PC-3 (cell line): ENCODE measurements at regions not wholly inside any gene's neighbourhood (a gene's known extent, or its start where the extent isn't known, plus 50 kb on each side); places are given as distances from the start of the nearest gene placed in this dataset.

Experiments used
- ATAC-seq: fragments of 200-7000 bp; cut with Tn5 transposase; 2 replicates; pipeline ENCODE4 v1.9.1; 2020; ENCODE audit warnings: mild to moderate bottlenecking, moderate library complexity
- BruUV-seq: library from RNA; stranded (reverse); fragments of 400-500 nt; replicated peaks from 2 replicates; lab custom pipeline; 2021; lab: Mats Ljungman, UMichigan
- CTCF ChIA-PET: fragments of 300-600 bp; sonication (Branson Sonifier 250); formaldehyde crosslinking; loops from one replicate; lab custom pipeline; 2022; ENCODE audit warnings: antibody characterized with exemption; lab: Charles Lee
- POLR2A ChIA-PET: fragments of 300-600 bp; sonication (Branson Sonifier 250); formaldehyde crosslinking; loops from one replicate; lab custom pipeline; 2022; ENCODE audit warnings: antibody characterized with exemption; ENCODE audit not compliant: unreplicated experiment; lab: Charles Lee
- DNase-seq: peaks from one replicate; pipeline ENCODE4 v3.0.0-alpha.2; 2015
- H2AFZ ChIP-seq: fragments of 300-600 bp; sonication (generic); 2 replicates; pipeline ENCODE4 v1.6.0; 2016; ENCODE audit warnings: antibody characterized with exemption, low read length
- H3F3A ChIP-seq: fragments of 300-600 bp; sonication (generic); one replicate; pipeline ENCODE4 v1.6.0; 2017; ENCODE audit warnings: antibody characterized with exemption, low read length, control low read depth, mild to moderate bottlenecking; ENCODE audit not compliant: unreplicated experiment
- H3K27ac ChIP-seq: fragments of 300-600 bp; sonication (generic); 2 replicates; pipeline ENCODE4 v1.5.1; 2016; ENCODE audit warnings: mild to moderate bottlenecking, low read length
- H3K27me3 ChIP-seq: fragments of 300-600 bp; sonication (generic); 2 replicates; pipeline ENCODE4 v1.6.1; 2016; ENCODE audit warnings: low read length, mixed read lengths
- H3K36me3 ChIP-seq: fragments of 300-600 bp; sonication (generic); 2 replicates; pipeline ENCODE4 v1.6.1; 2016; ENCODE audit warnings: low read depth, mixed run types, low read length, mixed read lengths
- H3K4me1 ChIP-seq: fragments of 300-600 bp; sonication (generic); 2 replicates; pipeline ENCODE4 v1.5.1; 2016; ENCODE audit warnings: low read length; ENCODE audit not compliant: insufficient read depth
- H3K4me2 ChIP-seq: fragments of 300-600 bp; sonication (generic); 2 replicates; pipeline ENCODE4 v1.6.0; 2016; ENCODE audit warnings: low read length
- H3K4me3 ChIP-seq: fragments of 300-600 bp; sonication (generic); 2 replicates; pipeline ENCODE4 v1.5.1; 2016; ENCODE audit warnings: mild to moderate bottlenecking, low read length, mixed read lengths
- H3K79me2 ChIP-seq: fragments of 300-600 bp; sonication (generic); 2 replicates; pipeline ENCODE4 v1.6.1; 2017; ENCODE audit warnings: low read length, mixed read lengths
- H3K9ac ChIP-seq: fragments of 300-600 bp; sonication (generic); 2 replicates; pipeline ENCODE4 v1.6.0; 2016; ENCODE audit warnings: mild to moderate bottlenecking, low read length
- H3K9me2 ChIP-seq: fragments of 300-600 bp; sonication (generic); replicated peaks from 2 replicates; pipeline ENCODE4 v1.6.1; 2016; ENCODE audit warnings: mixed run types, low read length, mixed read lengths
- H3K9me3 ChIP-seq: fragments of 300-600 bp; sonication (generic); 2 replicates; pipeline ENCODE4 v1.6.1; 2016; ENCODE audit warnings: low read length, mixed read lengths
- H4K20me1 ChIP-seq: fragments of 300-600 bp; sonication (generic); 2 replicates; pipeline ENCODE4 v1.6.1; 2016; ENCODE audit warnings: low read length, mixed read lengths
- EZH2 ChIP-seq: fragments of 300-600 bp; sonication (generic); IDR thresholded peaks from one replicate; pipeline ENCODE4 v1.6.1; 2017; ENCODE audit warnings: antibody characterized with exemption, mild to moderate bottlenecking, low read length; ENCODE audit not compliant: unreplicated experiment
- EZH2phosphoT487 ChIP-seq: fragments of 300-600 bp; sonication (generic); IDR thresholded peaks from 2 replicates; pipeline ENCODE4 v1.6.1; 2018; ENCODE audit warnings: mild to moderate bottlenecking, antibody characterized with exemption, low read length, borderline replicate concordance
- intact Hi-C: fragments of 100-400 bp; cut with micrococcal nuclease; formaldehyde crosslinking; loops from 2 replicates; pipeline ENCODE4 v1.9.0; 2023
- TF ChIP-seq, protein P1 (sequence below): fragments of 300-600 bp; sonication (generic); conservative IDR thresholded peaks from 2 replicates; pipeline ENCODE4 v1.5.1; 2017; ENCODE audit warnings: antibody characterized with exemption, low read depth, mild to moderate bottlenecking, low read length

DNA sequence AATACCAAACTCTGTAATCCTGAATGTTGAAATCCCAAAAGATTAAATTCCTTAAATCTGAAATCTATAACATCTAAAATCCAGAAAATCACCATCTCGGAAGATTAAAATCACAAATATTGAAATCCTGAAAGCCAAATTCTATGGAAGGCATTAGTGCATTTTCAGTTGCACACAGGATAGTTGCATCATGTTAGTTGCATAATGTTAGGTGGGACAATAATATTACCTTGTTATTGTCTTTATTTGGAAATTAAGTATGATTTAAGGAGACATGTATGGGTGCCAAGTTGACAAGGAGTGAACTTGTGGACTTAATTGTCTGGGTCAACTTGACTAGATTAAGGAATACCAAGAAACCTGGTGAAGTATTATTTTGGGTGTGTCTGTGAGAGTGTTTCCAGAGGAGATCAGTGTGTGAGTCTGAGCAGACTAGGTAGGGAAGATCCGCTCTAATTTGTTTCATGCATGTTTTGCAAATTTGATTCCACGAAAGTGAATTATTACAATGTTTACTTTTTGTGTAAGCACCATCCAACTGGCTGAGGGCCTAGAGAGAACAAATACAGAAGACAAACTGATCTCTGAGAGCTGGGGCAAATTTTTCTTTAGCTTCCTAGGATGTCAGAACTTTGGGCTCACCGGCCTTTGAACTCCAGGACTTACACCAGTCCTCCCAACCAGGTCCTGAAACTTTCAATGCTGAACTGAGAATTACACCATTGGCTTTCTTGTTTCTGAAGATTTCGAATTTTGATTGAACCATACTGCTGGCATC, 545.1 kb upstream of the IRAK1BP1 start:
- TF ChIP-seq EZH2 (no peak), EZH2phosphoT487 (no peak)
- TF ChIP-seq, protein P1, sequence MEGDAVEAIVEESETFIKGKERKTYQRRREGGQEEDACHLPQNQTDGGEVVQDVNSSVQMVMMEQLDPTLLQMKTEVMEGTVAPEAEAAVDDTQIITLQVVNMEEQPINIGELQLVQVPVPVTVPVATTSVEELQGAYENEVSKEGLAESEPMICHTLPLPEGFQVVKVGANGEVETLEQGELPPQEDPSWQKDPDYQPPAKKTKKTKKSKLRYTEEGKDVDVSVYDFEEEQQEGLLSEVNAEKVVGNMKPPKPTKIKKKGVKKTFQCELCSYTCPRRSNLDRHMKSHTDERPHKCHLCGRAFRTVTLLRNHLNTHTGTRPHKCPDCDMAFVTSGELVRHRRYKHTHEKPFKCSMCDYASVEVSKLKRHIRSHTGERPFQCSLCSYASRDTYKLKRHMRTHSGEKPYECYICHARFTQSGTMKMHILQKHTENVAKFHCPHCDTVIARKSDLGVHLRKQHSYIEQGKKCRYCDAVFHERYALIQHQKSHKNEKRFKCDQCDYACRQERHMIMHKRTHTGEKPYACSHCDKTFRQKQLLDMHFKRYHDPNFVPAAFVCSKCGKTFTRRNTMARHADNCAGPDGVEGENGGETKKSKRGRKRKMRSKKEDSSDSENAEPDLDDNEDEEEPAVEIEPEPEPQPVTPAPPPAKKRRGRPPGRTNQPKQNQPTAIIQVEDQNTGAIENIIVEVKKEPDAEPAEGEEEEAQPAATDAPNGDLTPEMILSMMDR = no peak
- ATAC-seq (no peak), DNase-seq (no peak)
- Histone ChIP-seq H2AFZ (no peak overlapping the region), H3K27me3 (no peaks in the 10 kb centered on the region), H3K4me3 (no peak overlapping the region), H4K20me1 (no peaks in the 10 kb centered on the region), H3K4me1 (no peaks in the 10 kb centered on the region), H3K9me3 (no peaks in the 10 kb centered on the region), H3F3A (no peaks in the 10 kb centered on the region), H3K9me2 (no peaks in the 10 kb centered on the region), H3K27ac (no peak overlapping the region), H3K36me3 (no peaks in the 10 kb centered on the region), H3K4me2 (no peak overlapping the region), H3K9ac (no peak overlapping the region), H3K79me2 (no peaks in the 10 kb centered on the region)
- intact Hi-C loops = no loop called here
- CTCF ChIA-PET = no interaction called here
- POLR2A ChIA-PET = no interaction called here
- BruUV-seq = no TSS peak

DNA sequence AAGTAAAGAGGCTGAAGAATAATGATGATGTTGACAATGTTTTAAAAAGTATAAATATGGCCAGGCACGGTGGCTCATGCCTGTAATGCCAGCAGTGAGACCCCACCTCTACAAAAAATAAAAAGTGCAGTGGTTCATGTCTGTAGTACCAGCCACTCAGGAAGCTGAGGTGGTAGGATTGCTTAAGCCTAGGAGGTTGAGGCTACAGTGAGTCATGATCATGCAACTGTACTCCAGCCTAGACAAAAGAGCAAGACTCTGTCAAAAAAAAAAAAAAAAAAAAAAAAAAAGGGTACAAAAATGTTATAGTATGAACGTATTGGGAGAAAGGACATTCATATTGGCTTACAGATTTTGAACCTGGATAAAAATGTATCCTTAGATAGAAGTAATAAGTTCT, 543.1 kb upstream of the IRAK1BP1 start:
- intact Hi-C loops = no loop called here
- no peaks in the 10 kb centered on the region for H3F3A ChIP-seq
- H3K36me3 ChIP-seq = no peaks in the 10 kb centered on the region
- TF ChIP-seq EZH2phosphoT487 (no peak), EZH2 (no peak)
- TF ChIP-seq, protein P1 = no peak
- H3K9ac ChIP-seq = no peak overlapping the region
- H3K79me2 ChIP-seq = no peaks in the 10 kb centered on the region
- BruUV-seq = no TSS peak
- POLR2A ChIA-PET = no interaction called here
- no peaks in the 10 kb centered on the region for H4K20me1 ChIP-seq
- no peak overlapping the region for H2AFZ ChIP-seq
- H3K4me3 ChIP-seq = no peak overlapping the region
- CTCF ChIA-PET = no interaction called here
- no peaks in the 10 kb centered on the region for H3K27me3 ChIP-seq
- DNase-seq (no peak), ATAC-seq (no peak)
- H3K27ac ChIP-seq = no peak overlapping the region
- no peaks in the 10 kb centered on the region for H3K9me3 ChIP-seq
- no peaks in the 10 kb centered on the region for H3K4me1 ChIP-seq
- no peaks in the 10 kb centered on the region for H3K9me2 ChIP-seq
- H3K4me2 ChIP-seq = no peak overlapping the region

DNA sequence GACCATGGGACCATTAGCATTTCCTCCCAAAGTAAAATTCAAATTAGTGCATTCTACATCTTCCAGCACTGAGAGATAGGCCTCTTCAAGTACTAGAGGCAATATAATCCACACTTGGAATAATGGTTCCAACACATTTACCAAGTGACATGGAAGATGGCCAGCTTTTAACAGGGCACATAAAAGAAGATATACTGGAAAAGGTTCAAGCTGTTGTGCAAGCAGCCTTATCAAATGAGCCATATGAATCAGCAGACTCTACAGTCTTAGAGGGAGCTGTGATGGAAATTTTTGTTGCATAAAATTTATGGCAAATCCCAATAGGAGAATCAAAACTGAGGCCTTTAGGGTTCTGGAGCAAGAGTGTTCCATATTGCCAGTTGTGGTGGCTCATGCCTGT, 526.6 kb upstream of the IRAK1BP1 start:
- Histone ChIP-seq H3K27me3 (no peaks in the 10 kb centered on the region), H3K4me3 (no peak overlapping the region), H3K79me2 (no peaks in the 10 kb centered on the region), H3K4me1 (no peaks in the 10 kb centered on the region), H3K27ac (no peak overlapping the region), H3K36me3 (no peaks in the 10 kb centered on the region), H3K9ac (no peak overlapping the region), H4K20me1 (no peaks in the 10 kb centered on the region), H3K9me3 (no peaks in the 10 kb centered on the region), H2AFZ (no peak overlapping the region), H3K4me2 (no peak overlapping the region), H3F3A (no peaks in the 10 kb centered on the region), H3K9me2 (no peaks in the 10 kb centered on the region)
- DNase-seq (no peak), ATAC-seq (no peak)
- CTCF ChIA-PET = no interaction called here
- no TSS peak for BruUV-seq
- intact Hi-C loops = no loop called here
- no peak for TF ChIP-seq EZH2phosphoT487
- POLR2A ChIA-PET = no interaction called here
